ENCODE measurements at regions not wholly inside any gene's neighbourhood (a gene's known extent, or its start where the extent isn't known, plus 50 kb on each side); places are given as distances from the start of the nearest gene placed in this dataset.

GRCh38 chr5:89045216-89045615 lies 162.2 kb upstream of the MEF2C start:
- BruUV-seq (replicated peaks): no TSS peak

More at GRCh38 chr5:89045216-89045615, 162.2 kb upstream of the MEF2C start:
- Histone ChIP-seq H3K79me2 (ENCODE audit: control insufficient read depth, insufficient read depth, low read length) (no peaks in the 10 kb centered on the region), H3K9me1 (replicated peaks; ENCODE audit: control insufficient read depth, extremely low read depth, insufficient read depth, low read length) (no peaks in the 10 kb centered on the region), H2AFZ (ENCODE audit: low read depth, low read length) (no peak overlapping the region), H3K36me3 (ENCODE audit: control insufficient read depth in 2 of 2, extremely low read depth in 1 of 2, insufficient read depth in 2 of 2, low read length in 2 of 2) (no peaks in the 10 kb centered on the region), H3K4me1 (ENCODE audit: control insufficient read depth, extremely low read depth, insufficient read depth, low read length) (no peaks in the 10 kb centered on the region), H3K4me2 (ENCODE audit: insufficient read depth, low read length) (no peak overlapping the region), H3K9me3 (replicated peaks; ENCODE audit: control insufficient read depth, insufficient read depth, low read length) (no peaks in the 10 kb centered on the region), H3K27me3 (ENCODE audit: control insufficient read depth in 2 of 2, insufficient read depth in 2 of 2, low read length in 2 of 2) (peaks cover 0 to 2% of the 10 kb centered on the region in 2 experiments), H3K4me3 (replicated peaks in 1 of 3; ENCODE audit: insufficient read depth in 1 of 3, low read depth in 1 of 3, low read length in 3 of 3) (no peak overlapping the region), H4K20me1 (replicated peaks; ENCODE audit: control insufficient read depth, extremely low read depth, insufficient read depth, low read length) (no peaks in the 10 kb centered on the region), H3K27ac (ENCODE audit: insufficient read depth, low read depth, low read length) (no peak overlapping the region), H3K9ac (replicated peaks; ENCODE audit: extremely low read depth, insufficient read depth, low read length) (no peak overlapping the region)
- POLR2A ChIA-PET: no interaction called here
- TF ChIP-seq JUN (IDR thresholded peaks at IDR 0.05; ENCODE audit: borderline replicate concordance, insufficient read depth, insufficient read length, low read depth): no peak
- no peak for TF ChIP-seq GATA2 (IDR thresholded peaks at IDR 0.05; ENCODE audit: insufficient read depth, insufficient read length, low read depth, low read length)
- no peak for TF ChIP-seq MYC (IDR thresholded peaks at IDR 0.05; ENCODE audit: low read depth, low read length)
- no peak for TF ChIP-seq POLR2AphosphoS5 (IDR thresholded peaks at IDR 0.05; ENCODE audit: insufficient read depth, low read depth, low read length)
- TF ChIP-seq FOS (IDR thresholded peaks at IDR 0.05; ENCODE audit: borderline replicate concordance, insufficient read depth, low read length): no peak
- no peak for TF ChIP-seq MAX (IDR thresholded peaks at IDR 0.05; ENCODE audit: insufficient read depth, insufficient read length)
- TF ChIP-seq CTCF (IDR thresholded peaks at IDR 0.05; ENCODE audit: extremely low read depth in 1 of 2, insufficient read depth in 1 of 2, low read depth in 1 of 2, low read length in 2 of 2): no peak
- TF ChIP-seq POLR2A (IDR thresholded peaks at IDR 0.05; ENCODE audit: low read depth, low read length): no peak
- no peak for TF ChIP-seq EZH2 (IDR thresholded peaks at IDR 0.05; ENCODE audit: borderline replicate concordance, low read depth, low read length, severe bottlenecking)
- FAIRE-seq (no peak), DNase-seq (ENCODE audit: low read depth, low spot score) (no peak)
- CTCF ChIA-PET: interaction anchor here (0.9 kb wide), 1 partner anchor 14 kb away, joined by 5 read pairs; no protein-coding TSS in a partner anchor
- dilution Hi-C loops (cut with MboI; ENCODE audit: extremely low pct_ligation_motif_present, low sequenced_read_pairs) (no loop called here), intact Hi-C loops (cut with micrococcal nuclease) (no loop called here)

Measured in endothelial cell of umbilical vein (primary cell).